Activated CD8-positive, alpha-beta memory T cell treated with anti-CD3 and anti-CD28 coated beads for 36 hours (primary cell): ENCODE measurements at regions not wholly inside any gene's neighbourhood (a gene's known extent, or its start where the extent isn't known, plus 50 kb on each side); places are given as distances from the start of the nearest gene placed in this dataset.

ENCODE experiments used
- CTCF ChIA-PET: fragments of 350-600 bp; sonication (Branson Sonifier 250); formaldehyde crosslinking; loops from one replicate; lab custom pipeline; 2021; ENCODE audit warnings: antibody characterized with exemption; lab: Charles Lee
- POLR2A ChIA-PET: fragments of 350-600 bp; sonication (Branson Sonifier 250); formaldehyde crosslinking; loops from one replicate; lab custom pipeline; 2021; ENCODE audit warnings: antibody characterized with exemption; lab: Charles Lee

DNA sequence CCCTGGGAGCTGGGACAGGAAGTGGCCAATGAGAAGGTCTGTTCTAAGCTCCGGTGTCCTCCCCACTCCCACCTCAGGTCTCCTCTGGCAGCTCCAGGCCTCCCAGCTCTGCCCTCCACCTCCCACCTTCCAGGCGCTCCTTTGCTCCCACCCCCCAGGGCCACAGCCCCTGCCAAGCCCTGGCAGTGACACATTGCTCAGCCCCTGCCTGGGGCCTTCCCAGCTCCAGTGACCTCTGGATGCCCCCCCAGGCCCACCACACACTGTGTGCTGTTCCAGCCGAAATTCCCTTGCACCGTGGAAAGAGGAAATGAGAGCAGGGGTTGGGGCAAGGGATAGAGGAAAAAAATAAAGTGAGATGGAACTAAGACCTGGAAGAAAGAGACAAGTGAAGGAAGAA, 289.6 kb downstream of the CYP26B1 start:
- POLR2A ChIA-PET, result no interaction called here
- CTCF ChIA-PET, result no interaction called here

DNA sequence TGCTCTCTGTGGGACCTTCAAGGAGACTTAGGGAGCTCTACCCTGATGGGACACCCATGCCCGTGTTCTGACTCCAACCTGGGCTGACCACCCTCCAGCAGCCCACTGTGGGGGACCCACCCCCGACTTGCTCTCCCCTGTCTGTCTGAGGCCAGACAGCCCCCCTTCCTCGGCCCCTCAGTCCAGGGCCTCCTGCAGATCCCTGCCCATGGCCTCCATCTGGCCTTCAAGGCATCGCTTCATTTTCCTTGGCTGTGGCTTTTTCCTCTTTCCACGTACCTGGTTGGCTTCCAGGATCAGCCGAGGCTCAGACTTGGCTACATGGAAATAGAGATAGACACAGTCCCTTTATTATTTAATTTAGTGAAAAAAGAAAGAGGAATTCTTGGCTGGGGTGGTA, 290.0 kb downstream of the CYP26B1 start:
- ChIA-PET POLR2A (no interaction called here), CTCF (no interaction called here)

DNA sequence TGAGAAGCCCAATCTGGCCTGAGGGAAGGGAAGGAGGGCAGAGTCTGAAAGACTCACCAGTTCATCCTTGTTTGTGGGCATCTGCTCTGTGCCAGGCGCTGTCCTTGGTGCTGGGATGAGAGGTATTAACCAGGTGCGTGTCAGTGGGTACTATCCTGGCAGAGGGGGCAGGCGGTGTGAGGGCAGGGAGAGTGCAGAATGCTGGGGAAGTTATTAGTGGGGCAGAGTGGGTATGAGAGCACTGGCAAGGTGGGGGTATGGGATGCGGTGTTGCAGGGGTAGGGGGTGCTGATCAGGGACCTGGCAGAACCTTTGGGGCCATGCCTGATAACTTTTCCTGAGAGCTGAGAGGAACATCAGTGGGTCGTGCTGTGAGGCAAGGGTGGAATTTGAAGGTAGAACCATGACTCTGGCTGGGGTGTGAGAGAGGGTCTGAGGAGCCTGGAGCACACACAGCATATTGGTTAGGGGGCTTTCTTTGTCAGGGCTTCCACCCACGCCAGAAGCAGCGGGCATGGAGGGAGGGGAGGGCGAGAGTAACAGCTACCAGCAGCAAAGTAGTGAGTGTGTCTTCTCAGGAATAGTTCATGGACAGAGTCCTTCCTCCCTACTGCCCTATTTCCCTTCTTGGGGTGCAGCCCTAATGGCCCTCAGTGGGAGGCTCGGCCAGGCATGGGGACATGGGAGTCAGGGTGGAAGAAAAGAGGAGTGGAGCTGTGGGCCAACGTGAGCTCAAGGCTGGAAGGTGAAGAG, 290.7 kb downstream of the CYP26B1 start:
- CTCF ChIA-PET, result no interaction called here
- POLR2A ChIA-PET, result no interaction called here

DNA sequence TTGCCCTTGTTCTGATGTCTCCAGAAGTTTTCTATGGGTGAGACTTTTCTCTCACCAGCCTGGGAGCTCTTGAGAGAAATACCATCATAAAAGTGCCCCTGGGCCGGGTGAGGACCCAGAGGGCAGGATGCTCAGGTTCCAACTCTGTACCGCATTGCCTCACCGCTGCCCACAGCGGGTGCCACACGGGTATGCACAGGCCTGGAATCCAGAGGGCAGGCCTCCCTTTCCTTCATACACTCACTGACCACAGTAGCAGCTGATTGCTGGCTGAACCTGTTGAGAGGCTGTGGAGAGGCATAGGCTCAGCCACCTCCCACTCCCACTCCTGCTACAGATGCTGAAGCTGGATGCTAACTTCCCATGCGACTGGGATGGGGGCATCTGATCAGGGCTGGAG, 293.8 kb downstream of the CYP26B1 start:
- POLR2A ChIA-PET, result no interaction called here
- CTCF ChIA-PET, result no interaction called here

DNA sequence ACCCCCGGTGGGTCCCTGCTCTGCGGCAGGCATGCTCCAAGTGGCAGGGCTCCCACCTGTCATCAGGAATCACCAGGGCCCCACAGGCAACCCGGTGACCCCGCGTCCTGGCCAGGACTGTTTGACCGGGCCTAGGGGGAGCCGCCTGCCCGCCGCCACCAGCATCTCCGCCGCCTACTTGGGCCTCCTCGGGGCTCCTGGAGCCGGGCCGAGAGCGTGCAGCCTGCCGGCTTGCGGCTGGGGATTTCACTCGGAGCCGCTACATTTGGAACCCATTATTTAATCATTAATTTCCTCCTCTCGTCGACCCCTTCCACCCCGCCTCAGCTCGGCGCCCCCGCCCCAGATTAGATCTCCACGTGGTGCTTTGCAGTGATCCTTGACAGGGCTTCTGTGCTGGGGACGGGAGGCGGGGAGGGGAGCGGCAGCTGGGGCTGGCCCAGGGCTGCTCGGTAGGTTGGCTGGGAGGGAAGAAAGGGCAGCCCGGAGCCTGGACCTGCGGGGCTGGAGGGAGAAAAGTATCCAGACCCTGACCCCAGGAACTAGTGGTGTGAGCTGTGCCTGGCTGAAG, 295.4 kb downstream of the CYP26B1 start:
- ChIA-PET CTCF (no interaction called here), POLR2A (no interaction called here)

DNA sequence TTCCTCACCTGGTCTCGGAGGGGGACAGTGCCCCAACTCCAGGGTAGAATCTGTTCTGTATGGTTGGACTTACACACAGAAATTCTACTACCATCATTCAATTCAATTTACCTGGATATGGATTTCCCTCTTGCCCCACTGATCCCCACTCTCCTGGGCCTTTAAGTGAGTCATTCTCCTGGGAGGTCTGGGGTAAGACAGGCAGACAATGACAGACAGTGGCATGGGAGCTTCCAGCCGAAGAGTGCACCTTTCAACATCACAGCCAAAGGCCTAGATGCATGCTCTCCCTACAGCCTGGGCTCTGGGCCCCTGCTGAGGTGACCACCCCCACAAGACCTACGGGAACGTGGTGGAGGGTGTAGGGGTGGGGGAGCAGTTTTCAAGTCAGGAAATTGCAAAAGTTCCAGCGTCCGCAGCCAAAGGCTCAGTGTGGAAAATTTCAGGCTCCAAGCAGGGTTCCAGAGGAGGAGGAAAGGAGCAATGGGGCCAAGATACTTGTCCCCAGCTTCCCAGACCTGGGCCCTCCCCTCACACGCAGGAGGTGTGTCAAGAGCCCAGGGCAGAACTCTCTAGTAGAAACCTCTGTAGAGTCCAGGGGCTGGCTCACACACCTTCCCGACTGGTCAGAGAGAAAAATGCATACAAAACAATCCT, 296.4 kb downstream of the CYP26B1 start:
- CTCF ChIA-PET, result no interaction called here
- POLR2A ChIA-PET, result no interaction called here

DNA sequence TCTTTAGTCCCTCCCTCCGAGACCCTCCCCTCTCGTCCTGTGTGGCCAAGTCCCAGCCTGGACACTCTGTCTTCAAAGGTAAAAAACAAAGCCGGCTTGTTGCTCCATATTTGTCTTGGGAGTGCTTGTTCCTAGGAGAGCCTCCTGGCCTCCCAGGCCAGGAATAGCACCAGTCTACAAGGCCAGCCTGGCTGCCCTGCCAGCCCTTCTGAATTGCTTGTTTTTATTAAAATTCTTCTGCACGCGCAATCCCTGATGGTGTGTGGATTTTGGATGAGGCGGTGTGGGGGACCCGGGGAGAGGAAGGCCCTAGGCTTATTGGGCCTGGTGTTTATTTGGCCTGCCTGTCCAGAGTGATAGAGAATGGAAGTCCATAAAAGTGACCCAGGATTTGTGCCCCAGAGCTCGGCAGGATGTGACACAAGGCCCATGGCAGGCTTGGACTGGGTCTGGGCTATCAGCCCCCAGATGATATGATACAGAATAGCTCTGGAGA, 297.3 kb downstream of the CYP26B1 start:
- POLR2A ChIA-PET, result no interaction called here
- CTCF ChIA-PET, result no interaction called here

DNA sequence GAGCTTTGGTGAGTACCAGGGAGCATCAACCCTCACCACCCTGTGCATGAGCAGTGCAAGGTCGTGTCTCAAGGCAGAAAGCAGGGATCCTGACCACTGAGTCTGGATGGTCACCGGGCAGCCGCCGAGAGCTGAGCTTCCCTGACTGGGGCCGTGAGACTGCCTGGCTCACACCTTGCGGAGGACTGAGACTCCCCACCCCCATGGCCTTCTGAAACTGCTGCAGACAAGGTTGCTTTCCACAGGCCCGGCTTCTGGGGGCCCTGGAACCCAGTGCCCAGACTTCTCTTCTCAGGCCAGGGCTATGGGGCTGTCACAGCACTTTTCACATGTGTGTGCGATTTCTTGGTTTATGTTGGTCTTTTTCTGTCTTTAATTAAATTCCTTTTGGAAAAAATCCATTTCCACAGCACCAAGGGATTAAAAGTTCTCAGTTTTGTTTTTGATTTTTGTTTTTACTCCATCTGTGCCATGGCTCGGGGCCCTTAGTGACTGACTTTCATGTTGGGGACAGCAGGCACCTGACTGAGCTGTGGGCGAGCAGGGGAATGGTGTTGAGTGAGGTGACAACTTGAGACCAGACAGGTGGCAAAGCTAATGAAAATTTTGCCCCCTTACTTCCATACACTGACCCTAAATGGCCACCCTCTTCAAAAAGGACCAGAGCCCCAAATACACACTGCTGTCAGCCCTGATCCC, 297.9 kb downstream of the CYP26B1 start:
- CTCF ChIA-PET, result no interaction called here
- POLR2A ChIA-PET, result no interaction called here

DNA sequence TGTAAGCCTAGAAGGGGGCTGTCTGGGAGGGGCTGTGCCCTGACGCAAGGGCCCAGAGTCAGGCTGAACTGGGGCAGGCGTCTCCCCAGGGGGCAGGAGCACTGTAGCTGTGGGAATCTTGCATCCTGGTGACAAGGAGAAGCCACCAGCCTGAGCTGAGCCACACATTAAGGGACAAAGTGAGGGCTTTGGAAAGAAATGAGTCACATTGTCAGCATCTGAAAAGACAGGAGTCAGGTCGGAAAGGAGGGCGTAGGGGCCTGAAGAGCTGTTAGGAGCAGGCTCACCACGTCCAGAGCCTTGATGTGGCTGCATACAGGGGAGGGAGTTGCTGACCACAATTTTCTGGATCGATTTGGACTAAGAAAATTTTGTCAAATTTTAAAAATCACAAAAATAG, 298.6 kb downstream of the CYP26B1 start:
- CTCF ChIA-PET, result no interaction called here

DNA sequence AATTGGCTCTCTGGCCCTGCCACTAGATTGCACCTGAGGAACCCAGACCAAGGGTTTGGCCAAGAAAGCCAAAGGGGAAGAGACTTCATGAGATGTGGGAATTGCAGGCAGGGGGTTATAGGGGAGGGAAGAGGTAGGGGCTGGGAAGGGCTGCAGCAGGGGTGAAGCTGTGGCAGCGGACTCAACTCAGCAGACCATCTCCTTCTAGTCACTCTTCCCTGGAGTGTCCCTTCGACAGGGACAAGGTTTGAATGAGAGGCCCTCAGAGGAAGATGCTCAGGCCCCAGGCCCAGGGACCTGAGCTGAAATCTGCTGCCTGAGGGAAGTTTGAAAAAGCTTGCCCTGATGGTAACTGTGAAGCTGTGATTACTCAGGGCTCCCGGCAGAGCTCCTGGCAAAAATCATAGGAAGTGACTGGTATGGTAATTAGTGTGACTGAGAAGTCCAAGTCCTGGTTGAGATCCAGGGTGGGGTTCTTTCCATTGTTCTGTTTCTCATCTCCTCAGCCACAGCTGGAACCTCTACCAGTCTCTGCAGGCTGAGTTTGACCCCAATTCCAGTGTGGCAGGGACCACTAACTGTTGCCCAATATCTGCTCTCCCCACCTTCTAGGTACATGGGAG, 300.9 kb downstream of the CYP26B1 start:
- POLR2A ChIA-PET, result no interaction called here
- CTCF ChIA-PET, result no interaction called here

More for the DNA sequence above, 298.6 kb downstream of the CYP26B1 start:
- POLR2A ChIA-PET, result no interaction called here

DNA sequence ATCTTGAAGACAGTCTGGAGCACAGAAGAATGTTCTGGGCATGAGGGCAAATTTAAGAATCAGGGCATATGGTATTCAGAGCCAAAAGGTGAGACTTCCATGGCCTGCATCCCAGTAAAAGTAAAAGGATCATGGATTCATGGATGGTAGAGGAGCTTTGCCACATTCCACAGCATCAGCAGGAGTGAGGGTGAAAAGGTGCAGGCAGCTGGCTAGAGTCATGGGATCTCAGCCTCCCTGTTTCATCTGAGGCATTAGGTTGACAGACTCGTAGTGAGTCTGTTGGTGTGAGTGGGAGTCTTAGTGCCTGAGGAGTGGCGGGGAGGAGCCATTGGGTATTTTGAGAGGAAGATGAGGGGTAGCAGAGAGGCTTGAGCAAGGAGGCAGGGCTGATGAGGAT, 301.6 kb downstream of the CYP26B1 start:
- ChIA-PET CTCF (no interaction called here), POLR2A (no interaction called here)

DNA sequence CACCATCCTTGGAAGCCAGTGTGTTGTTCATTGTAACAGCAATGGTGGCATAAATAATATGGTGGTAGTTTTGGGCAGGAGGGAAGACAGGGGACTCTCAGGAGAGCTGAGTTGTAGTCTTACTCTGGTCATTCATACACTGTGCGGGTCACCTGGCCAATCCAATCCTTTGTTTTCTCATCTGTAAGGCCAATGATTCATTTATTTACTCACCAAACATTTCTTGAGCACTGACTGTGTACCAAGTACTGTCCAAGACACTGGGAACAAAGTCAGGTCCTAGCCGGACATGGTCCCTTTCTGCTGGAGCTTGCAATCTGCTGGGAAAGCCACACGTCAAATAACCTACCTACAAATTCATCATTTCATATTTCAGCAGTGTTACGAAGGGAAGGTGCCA, 302.7 kb downstream of the CYP26B1 start:
- POLR2A ChIA-PET, result no interaction called here
- CTCF ChIA-PET, result no interaction called here

DNA sequence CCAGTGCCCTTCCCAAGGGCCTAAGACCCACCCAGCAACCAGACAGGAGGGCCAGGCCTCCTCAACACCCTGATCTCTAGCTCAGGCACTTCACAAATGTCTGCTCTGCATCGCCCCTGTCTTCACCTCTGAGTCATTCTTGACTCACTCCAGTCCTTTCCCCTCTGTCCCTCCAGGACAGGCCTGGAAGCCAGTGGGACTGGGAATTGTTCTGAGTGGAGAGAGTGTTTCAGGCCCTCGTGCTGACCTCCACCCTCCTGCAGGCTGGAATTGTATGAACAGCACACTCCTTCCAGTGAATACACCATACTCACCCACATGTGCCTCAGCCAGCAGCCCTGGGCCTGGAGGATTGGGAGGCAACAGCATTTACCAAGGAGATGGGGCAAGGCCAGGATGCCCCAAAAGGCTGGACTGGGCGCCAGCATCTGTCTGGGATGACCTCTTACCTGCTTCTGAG, 304.2 kb downstream of the CYP26B1 start:
- ChIA-PET POLR2A (no interaction called here), CTCF (no interaction called here)

DNA sequence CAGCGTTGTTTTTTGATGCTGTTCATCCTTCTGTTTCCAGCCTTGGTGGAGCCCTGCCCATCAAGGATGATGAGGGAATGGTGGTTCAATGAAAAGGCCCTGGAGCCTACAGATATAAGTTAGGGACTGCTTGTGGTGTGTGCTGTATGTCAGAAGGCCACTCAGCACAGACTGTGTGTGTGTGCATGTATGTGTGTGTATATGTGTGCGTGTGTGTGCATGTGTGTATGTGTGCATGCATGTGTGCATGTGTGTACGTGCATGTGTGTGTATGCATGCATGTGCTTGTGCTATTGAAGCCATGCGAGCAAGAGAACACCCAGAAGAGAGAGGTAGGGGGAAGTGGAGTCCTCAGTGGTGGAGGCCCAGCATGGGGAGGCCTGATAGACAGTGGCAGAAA, 304.9 kb downstream of the CYP26B1 start:
- POLR2A ChIA-PET, result no interaction called here
- CTCF ChIA-PET, result no interaction called here

DNA sequence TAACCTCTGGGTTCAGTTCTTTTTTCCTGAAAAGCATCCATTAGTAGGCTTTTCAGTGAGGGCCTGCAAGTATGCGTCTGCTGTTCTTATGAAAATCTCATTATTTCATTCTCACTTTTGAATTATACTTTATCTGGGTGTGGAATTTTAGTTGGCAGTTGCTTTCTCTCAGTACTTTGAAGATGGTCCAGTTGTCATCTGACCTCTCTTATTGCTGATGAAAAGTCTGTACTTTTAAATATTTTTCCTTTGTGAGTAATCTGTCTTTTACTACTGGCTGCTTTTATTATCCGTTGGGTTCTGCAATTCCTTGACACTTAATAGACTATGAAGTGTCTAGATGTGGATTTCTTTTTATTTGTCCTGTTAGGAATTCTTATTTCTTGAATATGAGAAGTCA, 307.8 kb downstream of the CYP26B1 start:
- POLR2A ChIA-PET, result no interaction called here
- CTCF ChIA-PET, result no interaction called here

DNA sequence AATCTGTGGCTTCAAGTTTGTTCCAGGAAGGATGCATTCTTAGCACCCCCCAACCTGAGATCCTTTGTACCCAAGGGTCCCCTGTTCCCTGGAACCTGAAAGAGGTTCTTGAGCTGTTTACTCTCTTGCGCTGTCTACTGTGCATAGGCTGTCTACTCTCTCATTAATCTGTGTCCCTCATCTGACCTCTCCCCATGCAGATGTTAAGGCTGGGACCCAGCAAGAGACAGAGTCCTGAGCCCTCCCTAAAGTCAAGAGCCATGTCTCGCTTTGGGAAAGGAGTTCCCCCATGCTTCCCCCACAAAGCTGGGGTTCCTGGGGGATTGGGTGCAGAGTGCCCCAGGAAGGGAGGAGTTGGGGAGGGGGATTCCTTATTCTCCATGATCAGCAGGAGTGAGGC, 312.9 kb downstream of the CYP26B1 start:
- ChIA-PET CTCF (no interaction called here), POLR2A (no interaction called here)

DNA sequence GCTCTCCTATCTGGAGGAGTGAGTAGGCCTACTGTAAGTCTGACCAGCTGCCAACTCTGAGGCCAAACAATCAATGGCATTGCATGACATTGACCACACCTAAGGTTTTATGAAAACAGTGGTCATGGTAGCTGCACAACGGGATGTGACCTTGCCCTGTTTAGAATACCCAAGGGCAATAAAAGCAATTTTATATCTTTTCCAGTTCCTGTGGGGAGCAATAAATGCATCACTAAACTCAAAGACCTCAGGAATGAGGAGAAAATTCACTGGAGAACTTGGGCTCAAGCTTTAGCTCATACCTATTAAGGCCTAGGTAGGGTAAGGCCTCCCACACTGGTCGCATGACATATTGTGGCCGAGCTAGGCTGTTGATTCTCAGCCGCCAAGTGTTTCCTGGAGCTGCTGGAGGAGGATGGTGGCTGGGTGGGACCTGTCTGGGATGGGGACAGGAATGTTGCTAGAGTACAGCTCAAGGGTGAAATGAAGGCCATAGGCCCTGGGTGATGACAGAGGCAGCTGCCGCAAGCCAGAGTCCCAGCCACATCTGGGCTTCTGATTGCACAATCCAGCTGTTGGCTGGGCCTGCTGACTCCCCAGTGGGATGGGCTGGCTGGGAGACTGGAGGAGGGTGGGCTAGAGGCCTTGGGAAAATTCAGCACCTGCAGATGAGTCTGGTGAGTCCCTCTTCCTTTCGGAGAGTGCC, 313.7 kb downstream of the CYP26B1 start:
- ChIA-PET CTCF (no interaction called here), POLR2A (no interaction called here)

DNA sequence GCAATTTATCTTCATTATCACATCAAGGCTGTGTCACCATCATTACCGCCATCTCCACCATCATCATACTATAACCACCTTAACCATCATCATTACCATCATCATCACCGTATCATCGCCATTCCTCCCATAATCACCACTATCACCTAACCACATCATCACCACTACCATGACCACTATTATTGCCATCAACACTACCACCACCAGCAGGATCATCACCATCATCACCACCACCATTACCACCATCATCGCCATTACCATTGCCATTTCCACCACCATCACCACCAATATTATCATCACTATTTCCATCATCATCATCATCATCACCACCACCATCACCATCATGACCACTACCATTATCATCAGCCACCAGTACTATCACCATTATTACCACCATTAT, 314.4 kb downstream of the CYP26B1 start:
- ChIA-PET CTCF (no interaction called here), POLR2A (no interaction called here)

DNA sequence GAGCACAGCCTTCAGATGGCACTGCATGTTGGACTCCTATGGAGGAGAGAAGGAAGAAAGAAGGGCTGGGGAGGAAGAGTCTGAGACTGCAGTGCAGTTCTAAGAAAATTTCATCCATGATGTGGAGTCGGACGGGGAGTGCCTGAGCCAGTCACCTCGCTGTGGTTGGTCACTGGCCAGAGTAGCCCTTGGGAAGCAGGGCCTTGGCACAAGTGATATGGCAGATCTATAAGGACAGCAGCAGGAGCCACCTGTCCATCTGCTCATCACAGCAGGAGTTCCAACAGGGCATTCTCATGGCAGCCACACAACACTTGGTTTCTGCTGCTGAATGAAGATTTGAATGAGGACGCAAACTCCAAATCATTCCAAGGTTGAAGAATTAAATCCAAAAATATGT, 314.8 kb downstream of the CYP26B1 start:
- POLR2A ChIA-PET, result no interaction called here
- CTCF ChIA-PET, result no interaction called here
